WERI-Rb-1 (cell line): ENCODE measurements at regions not wholly inside any gene's neighbourhood (a gene's known extent, or its start where the extent isn't known, plus 50 kb on each side); places are given as distances from the start of the nearest gene placed in this dataset.
"Not testable (repeated sequence)": the region's sequence is repeated elsewhere in the genome, so short reads cannot be mapped to it uniquely, and the experiment has no call there.

Experiments used
- DNase-seq: peaks from one replicate; pipeline ENCODE4 v3.0.0-alpha.2; 2020
- H3K27ac ChIP-seq: fragments of 250-450 bp; sonication (Bioruptor Pico); 2 replicates; pipeline ENCODE4 v1.5.1; 2020; ENCODE audit warnings: mild to moderate bottlenecking, moderate library complexity
- H3K27me3 ChIP-seq: fragments of 250-450 bp; sonication (Bioruptor Pico); 2 replicates; pipeline ENCODE4 v1.5.1; 2021; ENCODE audit warnings: mild to moderate bottlenecking, low read depth, moderate library complexity; ENCODE audit not compliant: insufficient read depth, severe bottlenecking
- H3K36me3 ChIP-seq: fragments of 250-450 bp; sonication (Bioruptor Pico); 2 replicates; pipeline ENCODE4 v1.5.1; 2020; ENCODE audit warnings: mild to moderate bottlenecking, moderate library complexity
- H3K4me3 ChIP-seq: 2 replicates; pipeline ENCODE4 v1.5.1; 2011; ENCODE audit warnings: low read depth, mild to moderate bottlenecking, control low read depth, low read length
- H3K9me3 ChIP-seq: fragments of 250-450 bp; sonication (Bioruptor Pico); 2 replicates; pipeline ENCODE4 v1.5.1; 2021; ENCODE audit warnings: mild to moderate bottlenecking, moderate library complexity; ENCODE audit not compliant: severe bottlenecking
- CTCF ChIP-seq: IDR thresholded peaks from 2 replicates; pipeline ENCODE4 v1.5.1; 2011; ENCODE audit warnings: low read depth, mild to moderate bottlenecking, control low read depth, inconsistent platforms, low read length

- peak; percentile 42 for DNase-seq
These were observed 174.1 kb downstream of the COX18 start for GRCh38 chr4:72895408-72895807.

GRCh38 chr4:72893354-72894066 is 176.0 kb downstream of the COX18 start:
- Histone ChIP-seq H3K36me3 (no peaks in the 10 kb centered on the region), H3K27ac (no peak overlapping the region), H3K4me3 (no peak overlapping the region), H3K9me3 (no peaks in the 10 kb centered on the region), H3K27me3 (no peaks in the 10 kb centered on the region)
- no peak for DNase-seq
- TF ChIP-seq CTCF, result no peak

More at GRCh38 chr4:72895408-72895807, 174.1 kb downstream of the COX18 start:
- no peaks in the 10 kb centered on the region for H3K36me3 ChIP-seq
- no peak for TF ChIP-seq CTCF
- H3K4me3 ChIP-seq, result no peak overlapping the region
- no peaks in the 10 kb centered on the region for H3K9me3 ChIP-seq
- no peaks in the 10 kb centered on the region for H3K27me3 ChIP-seq
- H3K27ac ChIP-seq, result no peak overlapping the region

GRCh38 chr4:72888331-72888730 is 181.2 kb downstream of the COX18 start:
- Histone ChIP-seq H3K9me3 (no peaks in the 10 kb centered on the region), H3K27ac (no peak overlapping the region), H3K4me3 (no peak overlapping the region), H3K36me3 (no peaks in the 10 kb centered on the region), H3K27me3 (no peaks in the 10 kb centered on the region)
- DNase-seq, result no peak
- no peak for TF ChIP-seq CTCF

GRCh38 chr4:72887152-72887551 is 182.4 kb downstream of the COX18 start:
- no peak for TF ChIP-seq CTCF
- H3K9me3 ChIP-seq, result no peaks in the 10 kb centered on the region
- DNase-seq, result no peak
- no peak overlapping the region for H3K4me3 ChIP-seq
- H3K27ac ChIP-seq, result no peak overlapping the region
- H3K36me3 ChIP-seq, result no peaks in the 10 kb centered on the region
- H3K27me3 ChIP-seq, result no peaks in the 10 kb centered on the region

- no peak overlapping the region for H3K4me3 ChIP-seq
- no peak for TF ChIP-seq CTCF
- no peak for DNase-seq
- H3K27me3 ChIP-seq, result no peaks in the 10 kb centered on the region
- no peaks in the 10 kb centered on the region for H3K36me3 ChIP-seq
- H3K27ac ChIP-seq, result no peak overlapping the region
- no peaks in the 10 kb centered on the region for H3K9me3 ChIP-seq
These were observed 182.9 kb downstream of the COX18 start for GRCh38 chr4:72886602-72887001.

GRCh38 chr4:72884225-72884624 is 185.3 kb downstream of the COX18 start:
- H3K27ac ChIP-seq, H3K4me3 ChIP-seq, DNase-seq: not testable (repeated sequence)

More at GRCh38 chr4:72884225-72884624, 185.3 kb downstream of the COX18 start:
- not testable (repeated sequence) for H3K27me3 ChIP-seq, H3K36me3 ChIP-seq, H3K9me3 ChIP-seq
